ENCODE measurements at regions not wholly inside any gene's neighbourhood (a gene's known extent, or its start where the extent isn't known, plus 50 kb on each side); places are given as distances from the start of the nearest gene placed in this dataset.
"Not testable (repeated sequence)": the region's sequence is repeated elsewhere in the genome, so short reads cannot be mapped to it uniquely, and the experiment has no call there.

DNA sequence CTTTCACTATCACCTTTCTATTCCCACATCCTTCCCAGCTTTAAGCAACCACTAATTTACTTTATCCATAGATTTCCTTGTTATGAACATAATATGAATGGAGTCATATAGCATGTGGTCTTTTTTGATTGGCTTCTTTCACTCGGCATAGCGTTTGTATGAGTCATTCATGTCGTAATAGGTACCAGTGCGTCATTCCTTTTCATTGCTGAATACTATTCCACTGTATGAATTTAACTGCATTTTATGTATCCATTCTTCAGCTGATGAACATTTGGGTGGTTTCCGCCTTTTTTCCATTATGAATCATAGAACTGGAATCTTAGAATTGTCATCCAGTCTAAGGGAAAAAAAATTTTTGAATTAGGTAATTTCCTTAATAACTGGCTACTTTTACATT is 411.3 kb upstream of the AUTS2 start:
- DNase-seq, result no peak

DNA sequence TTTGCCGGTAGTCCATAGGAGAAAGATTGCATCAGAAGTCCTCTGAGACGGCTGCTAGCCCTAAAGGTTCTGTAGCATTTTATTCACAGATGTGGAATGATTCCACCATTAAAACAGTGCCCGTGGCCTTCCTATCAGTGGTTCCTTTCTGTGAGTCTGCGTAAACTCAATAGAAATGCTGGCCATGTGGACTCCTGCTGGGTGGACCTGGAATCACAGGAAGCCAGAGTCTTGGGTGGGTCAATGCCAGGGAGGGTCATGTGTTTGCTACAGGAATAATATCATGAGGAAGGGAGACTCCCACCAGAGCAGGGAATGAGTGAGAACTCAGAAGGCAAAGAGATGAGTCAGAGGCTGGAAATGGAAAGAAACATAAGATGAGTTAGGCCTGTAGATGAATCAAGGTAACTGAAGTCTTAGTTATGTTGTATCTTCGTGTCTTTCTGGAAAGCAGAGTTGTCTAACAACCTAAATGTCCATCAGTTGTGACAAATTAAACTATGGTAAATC is 410.4 kb upstream of the AUTS2 start:
- no peak for DNase-seq

DNA sequence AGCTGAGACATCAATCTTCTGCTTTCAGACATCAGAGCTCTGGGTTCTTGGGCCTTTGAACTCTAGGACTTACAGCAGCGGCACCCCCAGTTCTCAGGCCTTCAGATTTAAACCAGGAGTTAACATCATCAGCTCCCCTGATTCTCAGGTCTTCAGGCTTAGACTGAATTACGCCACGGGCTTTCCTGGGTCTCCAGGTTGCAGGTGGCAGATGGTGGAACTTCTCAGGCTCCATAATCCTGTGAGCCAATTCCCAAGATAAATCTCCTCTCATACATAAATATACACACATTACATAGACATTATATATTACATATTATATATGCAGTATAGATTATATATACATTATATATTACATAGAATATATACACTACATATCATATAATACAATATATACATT is 408.9 kb upstream of the AUTS2 start:
- DNase-seq, result no peak

DNA sequence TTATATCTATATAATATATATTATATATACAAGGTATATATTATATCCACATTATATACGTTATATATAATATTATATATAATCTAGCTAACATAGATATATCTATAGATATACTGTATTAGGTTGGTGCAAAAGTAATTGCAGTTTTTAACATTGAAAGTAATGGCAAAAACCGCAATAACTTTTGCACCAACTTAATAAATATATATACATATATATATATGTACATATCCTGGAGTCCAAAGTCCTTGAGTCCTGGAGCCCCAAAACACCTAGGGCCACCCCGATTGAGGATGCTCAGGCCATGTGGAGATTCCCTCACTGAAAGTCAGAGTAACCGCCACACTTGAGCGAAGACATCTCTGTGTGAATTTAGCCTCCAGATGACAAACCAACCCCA is 408.2 kb upstream of the AUTS2 start:
- no peak for DNase-seq

DNA sequence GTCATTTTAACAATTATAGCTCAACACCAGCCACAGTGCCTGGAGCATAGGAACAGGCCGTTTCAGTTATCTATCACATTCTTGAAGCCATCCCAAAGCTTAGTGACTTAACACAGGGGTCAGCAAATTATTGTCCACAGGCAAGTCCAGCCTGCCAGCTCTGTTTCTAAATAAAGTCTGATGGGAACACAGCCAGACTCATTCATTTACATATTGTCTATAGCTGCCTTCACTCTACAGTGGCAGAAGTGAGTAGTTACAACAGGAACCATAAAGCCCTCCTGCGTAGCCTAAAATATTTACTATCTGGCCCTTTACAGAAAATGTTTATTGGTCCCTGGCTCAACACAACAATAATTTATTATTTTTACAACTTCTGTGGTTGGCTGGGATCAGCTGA is 407.5 kb upstream of the AUTS2 start:
- no peak for DNase-seq

DNA sequence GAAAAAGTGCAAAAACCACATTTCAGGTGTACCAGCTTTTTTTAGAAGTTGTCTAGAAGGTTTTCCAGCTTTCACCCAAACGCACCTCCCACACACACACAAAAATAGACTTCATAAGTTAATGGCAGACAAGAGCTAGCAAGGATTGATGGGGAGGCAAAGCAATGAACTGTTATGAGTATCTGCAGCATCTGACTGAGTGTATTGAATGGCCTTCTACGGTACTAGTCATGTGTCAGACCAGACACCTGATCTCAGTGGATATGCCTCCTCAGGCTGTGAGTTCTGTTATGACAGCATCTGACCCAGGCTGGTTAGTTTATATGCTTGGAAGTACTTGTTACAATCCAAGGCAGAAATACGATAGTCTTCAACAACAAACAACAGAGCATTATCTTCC is 406.1 kb upstream of the AUTS2 start:
- DNase-seq, result no peak

DNA sequence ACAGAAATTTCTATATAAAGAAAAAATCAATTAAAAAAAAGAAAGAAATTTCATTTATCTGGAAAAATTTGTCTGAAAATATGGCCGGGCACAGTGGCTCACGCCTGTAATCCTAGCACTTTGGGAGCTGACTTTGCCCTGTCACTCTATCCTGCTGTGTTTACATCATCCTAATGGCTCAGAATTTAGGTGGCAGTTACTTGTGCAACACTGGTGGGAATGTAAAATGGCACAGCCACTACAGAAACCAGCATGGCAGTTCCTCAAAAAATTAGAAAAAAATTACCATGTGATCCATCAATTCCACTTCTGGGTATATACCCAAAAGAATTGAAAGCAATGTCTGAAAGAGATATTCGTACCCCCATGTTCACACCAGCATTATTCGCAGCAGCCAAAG is 405.2 kb upstream of the AUTS2 start:
- DNase-seq, result no peak

DNA sequence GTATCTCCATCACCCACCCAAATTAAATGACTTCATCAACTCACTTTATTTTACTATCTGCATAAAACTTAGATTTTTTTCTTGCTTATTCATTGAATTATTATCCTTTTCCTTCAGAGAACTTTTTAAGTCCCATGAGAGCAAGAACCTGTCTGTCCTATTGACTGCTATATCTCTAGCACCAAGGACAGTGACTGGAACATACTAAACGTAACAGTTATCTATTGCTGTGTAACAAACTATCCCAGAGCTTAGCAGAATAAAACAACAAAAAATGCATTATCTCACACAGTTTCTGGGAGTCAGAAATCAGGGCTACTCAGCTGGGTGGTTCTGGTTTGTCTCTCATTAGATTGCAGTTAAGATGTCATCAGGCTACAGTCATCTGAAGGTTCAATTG is 401.7 kb upstream of the AUTS2 start:
- DNase-seq, result no peak

DNA sequence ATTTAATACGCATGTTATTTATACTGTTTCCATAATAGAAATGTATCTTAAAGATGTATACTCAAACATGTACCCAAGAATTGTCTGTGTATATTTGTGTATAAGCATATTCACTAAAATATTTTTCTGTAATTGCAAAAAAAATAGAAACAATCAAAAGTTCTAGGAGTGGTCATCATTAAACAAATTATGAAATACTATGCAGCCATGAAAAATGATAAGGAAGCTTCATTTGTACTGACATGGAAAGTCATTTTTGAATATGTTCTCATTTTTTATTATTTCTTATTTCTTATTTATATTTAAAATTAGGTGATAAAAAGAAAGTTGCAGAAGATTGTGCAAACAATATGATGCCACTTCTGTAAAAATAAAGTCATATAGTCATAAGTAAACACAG is 400.0 kb upstream of the AUTS2 start:
- no peak for DNase-seq

DNA sequence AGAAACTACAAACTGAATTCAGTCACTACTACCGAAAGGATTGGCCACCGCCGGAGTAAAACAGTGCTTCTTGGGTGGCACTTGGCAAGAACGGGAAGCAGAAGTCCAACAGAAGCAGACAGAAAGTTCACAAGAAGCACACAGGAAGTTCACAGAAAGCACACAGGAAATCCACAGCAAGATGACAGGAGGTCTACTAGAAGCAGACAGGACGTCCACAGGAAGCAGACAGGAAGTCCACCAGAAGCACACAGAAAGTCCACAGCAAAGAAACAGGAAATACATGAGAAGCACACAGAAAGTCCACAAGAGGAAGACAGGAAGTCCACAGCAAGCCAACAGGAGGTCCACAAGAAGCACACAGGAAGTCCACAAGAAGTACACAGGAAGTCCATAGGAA is 399.2 kb upstream of the AUTS2 start:
- DNase-seq, result no peak

DNA sequence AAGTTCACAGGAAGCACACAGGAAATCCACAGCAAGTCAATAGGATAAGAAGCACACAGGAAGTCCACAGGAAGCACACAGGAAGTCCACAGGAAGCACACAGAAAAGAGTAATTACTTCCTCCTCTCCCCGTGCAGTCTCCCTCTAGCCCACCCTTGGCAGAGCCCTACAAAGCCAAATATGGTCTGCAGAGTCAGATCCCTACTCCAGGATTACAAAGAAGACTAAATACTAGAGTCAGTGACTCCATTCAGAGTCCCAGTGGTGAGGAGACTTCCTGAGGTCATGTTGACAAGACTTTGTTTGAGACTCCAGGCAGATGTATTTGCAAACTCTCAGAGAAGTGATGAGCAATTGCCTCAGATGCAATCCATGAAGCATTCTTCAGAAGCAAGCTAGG is 398.6 kb upstream of the AUTS2 start:
- DNase-seq, result no peak

DNA sequence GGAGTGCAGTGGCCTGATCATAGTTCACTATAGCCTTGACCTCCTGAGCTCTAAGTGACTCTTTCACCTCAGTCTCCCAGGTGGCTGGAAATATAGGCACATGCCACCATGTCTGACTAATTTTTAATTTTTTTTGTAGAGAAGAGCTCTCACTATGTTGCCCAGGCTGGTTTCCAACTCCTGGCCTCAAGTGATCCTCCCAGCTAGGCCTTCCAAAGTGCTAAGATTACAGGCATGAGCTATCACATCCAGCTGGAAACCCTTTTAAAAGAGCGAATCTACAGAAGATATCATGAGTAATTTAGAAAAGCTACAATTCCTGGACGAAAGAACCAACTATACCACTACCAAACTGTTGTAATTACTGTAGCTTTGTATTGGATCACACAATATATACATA is 394.4 kb upstream of the AUTS2 start:
- no peak for DNase-seq

DNA sequence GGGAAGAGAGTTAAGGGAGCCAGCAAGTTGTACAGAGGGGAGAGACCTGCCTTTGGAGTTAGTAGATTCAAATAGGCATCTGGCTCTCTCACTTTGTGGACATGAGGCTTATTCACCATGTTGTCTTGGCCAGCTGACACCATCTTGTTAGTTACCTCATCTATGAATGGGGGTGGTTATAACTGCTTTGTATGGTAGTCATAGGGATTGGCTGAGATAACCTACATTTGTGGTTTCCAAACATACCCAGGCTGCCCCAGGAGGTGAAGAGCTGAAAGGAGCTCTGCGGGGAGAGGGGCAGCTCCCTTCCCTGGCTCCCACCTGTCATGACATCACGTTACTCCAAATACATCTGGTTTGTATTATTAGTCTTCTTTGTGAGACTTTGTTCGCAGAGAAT is 393.3 kb upstream of the AUTS2 start:
- no peak for DNase-seq

DNA sequence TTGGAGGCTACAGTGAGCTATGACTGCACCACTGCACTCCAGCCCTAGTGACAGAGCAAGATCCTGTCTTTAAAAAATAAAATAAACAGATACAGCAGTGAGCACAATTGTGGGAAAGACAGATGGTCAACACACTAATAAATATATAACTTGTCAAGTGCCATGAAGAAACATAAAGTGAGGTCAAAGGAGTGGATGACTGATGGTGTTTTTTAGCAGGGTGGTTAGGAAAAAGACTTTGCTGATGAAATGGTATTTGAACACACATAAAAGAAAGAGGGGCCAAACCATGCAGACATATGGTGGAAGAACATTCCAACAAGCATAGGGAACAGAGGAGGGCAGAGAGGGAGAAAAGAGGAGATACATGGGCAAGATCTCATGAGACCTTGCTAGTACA is 392.7 kb upstream of the AUTS2 start:
- DNase-seq, result no peak

DNA sequence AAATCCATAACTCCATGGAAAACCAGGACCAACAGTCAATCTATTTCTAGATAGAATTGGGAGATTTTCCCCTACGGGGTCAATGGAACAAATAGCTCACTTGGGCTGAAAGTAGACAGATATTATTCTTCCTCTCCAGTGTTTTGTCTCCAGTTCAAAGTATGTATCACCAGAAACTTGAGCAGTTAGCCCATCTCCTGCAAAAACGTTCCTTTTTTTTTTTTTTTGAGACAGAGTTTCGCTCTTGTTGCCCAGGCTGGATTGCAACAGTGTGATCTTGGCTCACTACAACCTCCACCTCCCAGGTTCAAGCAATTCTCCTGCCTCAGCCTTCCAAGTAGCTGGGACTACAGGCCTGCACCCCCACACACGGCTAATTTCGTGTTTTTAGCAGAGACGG is 390.0 kb upstream of the AUTS2 start:
- no peak for DNase-seq

DNA sequence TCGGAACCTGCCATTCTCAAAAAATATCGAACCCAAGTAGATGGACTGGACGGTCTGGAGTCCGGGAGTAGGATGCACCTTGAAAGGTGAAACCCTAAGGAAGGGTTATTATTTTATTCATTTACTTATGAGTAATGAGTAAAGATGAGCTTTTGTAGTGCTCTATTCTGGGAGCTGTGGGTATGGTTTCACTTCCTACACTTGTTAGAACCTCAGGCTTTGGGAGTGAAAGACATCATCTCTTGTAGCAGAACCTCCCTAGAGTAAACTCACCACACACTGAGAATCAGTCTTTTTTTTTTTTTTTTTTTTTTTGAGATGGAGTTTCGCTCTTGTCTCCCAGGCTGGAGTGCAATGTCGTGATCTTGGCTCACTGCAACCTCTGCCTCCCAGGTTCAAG is 389.4 kb upstream of the AUTS2 start:
- DNase-seq, result no peak

DNA sequence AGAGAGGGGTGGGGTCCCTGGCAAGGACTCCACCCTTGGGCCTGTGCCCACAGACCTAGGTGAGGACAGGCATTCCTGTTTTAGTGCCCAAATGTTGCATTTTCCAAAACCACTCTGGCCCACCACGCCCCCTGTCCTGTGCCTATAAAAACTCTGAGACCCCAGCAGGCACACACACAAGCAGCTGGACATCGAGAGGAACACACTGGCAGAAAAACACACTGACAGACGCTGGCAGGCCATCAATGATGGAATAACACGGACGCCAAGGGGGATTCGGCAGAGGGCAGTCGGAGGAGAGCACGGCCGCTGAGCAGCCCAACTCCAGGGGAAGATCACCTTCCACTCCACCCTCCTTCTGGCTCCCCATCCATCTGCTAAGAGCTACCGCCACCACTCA is 386.9 kb upstream of the AUTS2 start:
- no peak for DNase-seq

DNA sequence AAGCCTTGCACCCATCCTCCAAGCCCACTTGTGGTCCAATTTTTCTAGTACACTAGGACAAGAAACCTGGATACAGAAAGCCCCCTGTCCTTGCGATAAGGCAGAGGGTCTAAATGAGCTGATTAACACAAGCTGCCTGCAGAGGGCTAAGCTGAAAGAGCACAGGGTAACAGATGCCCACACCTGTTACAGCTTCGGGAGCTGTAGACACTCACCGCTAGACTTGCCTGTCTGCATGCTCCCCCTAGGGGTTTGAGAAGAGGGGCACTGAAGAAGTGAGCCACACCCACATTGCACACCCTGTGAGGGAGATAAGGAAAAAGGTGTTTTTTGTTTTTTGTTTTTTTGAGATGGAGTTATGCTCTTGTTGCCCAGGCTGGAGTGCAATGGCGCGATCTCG is 386.5 kb upstream of the AUTS2 start:
- DNase-seq, result no peak

DNA sequence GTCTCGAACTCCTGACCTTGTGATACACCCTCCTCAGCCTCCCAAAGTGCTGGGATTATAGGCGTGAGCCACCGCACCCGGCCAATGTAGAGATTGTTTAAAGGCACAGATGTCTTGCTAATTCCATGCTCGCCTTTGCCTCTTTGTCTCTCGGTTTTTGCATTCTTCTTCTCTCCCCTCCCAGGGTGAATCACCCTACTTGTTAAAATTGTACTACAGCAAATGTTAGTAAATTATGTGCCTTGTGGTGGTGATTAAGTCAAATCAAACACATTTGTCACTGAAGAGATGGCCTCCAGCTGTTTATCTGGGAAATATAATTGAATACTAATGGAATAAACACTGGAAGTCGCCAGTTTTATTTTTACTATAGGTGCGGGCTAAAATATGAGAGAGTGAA is 384.4 kb upstream of the AUTS2 start:
- DNase-seq, result no peak

DNA sequence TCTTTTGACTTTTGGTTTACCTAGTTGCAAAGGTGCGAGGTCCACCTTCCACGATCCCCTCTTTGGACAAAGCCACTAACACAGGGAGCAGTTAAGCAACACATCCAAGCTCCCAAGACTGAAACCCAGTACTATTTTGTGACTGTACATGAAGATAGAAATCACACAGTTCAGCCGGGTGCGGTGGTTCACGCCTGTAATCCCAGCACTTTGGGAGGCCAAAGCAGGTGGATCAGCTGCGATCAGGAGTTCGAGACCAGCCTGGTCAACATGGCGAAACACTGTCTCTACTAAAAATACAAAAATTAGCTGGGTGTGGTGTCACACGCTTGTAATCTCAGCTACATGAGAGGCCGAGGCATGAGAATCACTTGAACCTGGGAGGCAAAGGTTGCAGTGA is 382.8 kb upstream of the AUTS2 start:
- DNase-seq, result not testable (repeated sequence)

DNA sequence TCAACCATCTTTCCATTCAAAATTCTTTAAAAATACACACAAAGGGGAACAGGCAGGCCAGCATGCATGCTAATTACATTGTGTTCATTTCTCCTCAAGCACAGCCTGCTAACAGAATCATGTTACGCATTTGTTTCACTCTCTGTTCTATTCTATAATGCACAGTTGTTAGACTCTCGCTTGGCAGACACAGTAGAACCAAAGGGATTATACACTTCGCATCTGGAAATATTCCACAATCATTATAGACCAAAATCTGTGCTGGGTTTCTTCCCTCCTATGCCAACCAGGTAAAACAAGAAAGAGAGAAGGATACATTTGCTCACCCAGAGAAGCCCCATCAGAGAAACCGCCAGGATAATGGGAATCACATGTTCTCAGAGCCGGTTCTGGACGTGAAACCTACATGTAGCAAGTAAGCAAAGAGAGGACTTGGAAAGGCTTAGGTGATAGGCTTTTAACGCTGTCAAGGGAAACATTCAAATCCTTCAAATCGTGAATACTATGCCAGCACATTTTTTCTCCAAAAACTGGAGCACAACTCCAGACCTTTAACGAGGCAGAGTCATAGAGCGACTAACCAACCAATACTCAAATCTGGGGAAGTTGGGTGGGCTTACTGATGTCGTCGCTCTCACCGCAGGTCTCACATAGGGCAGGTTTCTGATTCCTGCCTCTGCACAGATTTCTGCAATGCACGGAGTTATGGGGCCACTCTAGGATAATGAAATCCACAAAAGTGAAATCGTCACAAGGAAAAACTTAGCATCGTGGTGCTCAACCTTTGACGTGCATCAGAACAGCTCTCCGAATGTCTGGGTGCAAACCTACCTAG is 380.5 kb upstream of the AUTS2 start:
- DNase-seq, result no peak

DNA sequence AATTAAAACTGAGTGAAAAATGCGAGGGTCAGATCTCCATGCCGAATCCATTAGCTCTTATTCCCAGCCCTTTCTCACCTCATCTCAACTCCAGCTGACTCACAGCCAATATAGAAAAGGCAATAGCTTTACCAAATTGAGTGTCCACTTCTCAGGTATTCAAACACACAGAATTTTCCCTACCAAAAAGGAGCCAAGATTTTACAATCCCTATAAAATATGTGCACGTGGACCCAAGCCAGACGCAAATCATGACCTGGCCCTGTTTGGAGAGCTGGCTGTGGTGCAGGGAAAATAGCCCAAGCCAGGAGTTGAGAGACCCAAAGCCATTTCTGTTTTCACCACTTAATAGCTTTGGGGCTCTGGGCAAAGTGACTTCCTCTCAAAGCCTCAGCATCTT is 379.7 kb upstream of the AUTS2 start:
- DNase-seq, result no peak

DNA sequence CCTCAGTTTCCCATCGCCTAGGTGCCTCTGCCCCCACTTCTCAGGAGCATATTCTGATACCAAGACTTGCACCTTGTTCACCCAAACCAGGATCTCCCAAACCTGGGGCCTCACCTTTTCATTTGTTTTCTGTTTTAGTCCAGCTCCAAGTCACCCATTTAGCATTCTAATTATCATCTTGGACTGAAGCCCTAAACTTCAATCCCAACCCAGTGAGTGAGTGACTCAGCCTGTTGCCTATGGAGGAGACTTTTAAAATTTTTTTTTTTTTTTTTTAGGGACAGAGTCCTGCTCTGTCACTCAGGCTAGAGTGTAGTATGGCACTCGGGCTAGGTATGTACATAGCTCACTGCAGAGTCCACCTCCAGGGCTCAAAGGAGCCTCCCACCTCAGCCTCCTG is 378.9 kb upstream of the AUTS2 start:
- DNase-seq, result no peak

DNA sequence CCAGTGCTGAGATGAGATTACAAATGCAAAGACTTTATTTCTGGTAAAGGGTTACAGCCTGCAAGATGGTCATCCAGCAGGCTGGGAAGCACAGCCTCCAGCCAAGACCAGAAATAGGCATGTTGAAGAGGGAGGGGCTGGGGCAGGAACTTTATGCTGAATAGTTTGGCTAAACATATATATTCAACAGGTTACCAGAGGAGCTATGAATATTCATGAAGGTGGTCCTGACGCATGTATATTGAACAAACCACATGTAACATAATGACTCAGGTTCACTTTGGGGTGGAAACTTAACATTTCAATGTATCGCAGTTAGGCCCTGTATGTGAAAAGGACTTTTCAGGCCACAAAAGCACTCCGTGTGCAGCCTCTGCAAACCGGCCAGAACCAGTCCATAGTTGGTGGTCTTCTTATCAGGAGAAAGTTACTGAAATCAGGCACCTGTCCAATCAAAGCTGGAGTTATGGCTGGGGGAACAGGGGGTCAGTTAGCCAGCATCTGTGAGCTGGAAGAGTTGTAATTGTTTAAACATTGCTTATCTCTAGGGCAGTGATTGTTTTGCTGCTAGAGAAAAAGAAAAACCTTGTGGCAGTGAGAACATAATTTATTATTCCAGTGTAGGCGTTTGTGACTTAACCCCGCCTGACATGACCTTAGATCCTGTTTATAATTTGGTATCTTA is 372.9 kb upstream of the AUTS2 start:
- DNase-seq, result no peak
